PC-3 (cell line): ENCODE measurements at regions not wholly inside any gene's neighbourhood (a gene's known extent, or its start where the extent isn't known, plus 50 kb on each side); places are given as distances from the start of the nearest gene placed in this dataset.

ENCODE experiments used
- EZH2 ChIP-seq: fragments of 300-600 bp; sonication (generic); IDR thresholded peaks from one replicate; pipeline ENCODE4 v1.6.1; 2017; ENCODE audit warnings: antibody characterized with exemption, mild to moderate bottlenecking, low read length; ENCODE audit not compliant: unreplicated experiment
- TF ChIP-seq, protein P1 (sequence below): fragments of 300-600 bp; sonication (generic); conservative IDR thresholded peaks from 2 replicates; pipeline ENCODE4 v1.5.1; 2017; ENCODE audit warnings: antibody characterized with exemption, low read depth, mild to moderate bottlenecking, low read length

- TF ChIP-seq, protein P1, sequence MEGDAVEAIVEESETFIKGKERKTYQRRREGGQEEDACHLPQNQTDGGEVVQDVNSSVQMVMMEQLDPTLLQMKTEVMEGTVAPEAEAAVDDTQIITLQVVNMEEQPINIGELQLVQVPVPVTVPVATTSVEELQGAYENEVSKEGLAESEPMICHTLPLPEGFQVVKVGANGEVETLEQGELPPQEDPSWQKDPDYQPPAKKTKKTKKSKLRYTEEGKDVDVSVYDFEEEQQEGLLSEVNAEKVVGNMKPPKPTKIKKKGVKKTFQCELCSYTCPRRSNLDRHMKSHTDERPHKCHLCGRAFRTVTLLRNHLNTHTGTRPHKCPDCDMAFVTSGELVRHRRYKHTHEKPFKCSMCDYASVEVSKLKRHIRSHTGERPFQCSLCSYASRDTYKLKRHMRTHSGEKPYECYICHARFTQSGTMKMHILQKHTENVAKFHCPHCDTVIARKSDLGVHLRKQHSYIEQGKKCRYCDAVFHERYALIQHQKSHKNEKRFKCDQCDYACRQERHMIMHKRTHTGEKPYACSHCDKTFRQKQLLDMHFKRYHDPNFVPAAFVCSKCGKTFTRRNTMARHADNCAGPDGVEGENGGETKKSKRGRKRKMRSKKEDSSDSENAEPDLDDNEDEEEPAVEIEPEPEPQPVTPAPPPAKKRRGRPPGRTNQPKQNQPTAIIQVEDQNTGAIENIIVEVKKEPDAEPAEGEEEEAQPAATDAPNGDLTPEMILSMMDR, result no peak
- TF ChIP-seq EZH2, result no peak
Observed at GRCh38 chrX:68922013-68922412, 93.2 kb downstream of the EFNB1 start.
